ENCODE measurements at regions not wholly inside any gene's neighbourhood (a gene's known extent, or its start where the extent isn't known, plus 50 kb on each side); places are given as distances from the start of the nearest gene placed in this dataset.

- in situ Hi-C loops (cut with HindIII; ENCODE audit: low sequenced_read_pairs), result no loop called here
- H3K4me3 ChIP-seq (ENCODE audit: low read depth, low read length), result no peak overlapping the region
- no peak for DNase-seq (ENCODE audit: low read depth)
- no peak for TF ChIP-seq CTCF (IDR thresholded peaks at IDR 0.05; ENCODE audit: low read depth, low read length, missing control alignments)
Measured at GRCh38 chr6:14187406-14187805, 69.8 kb downstream of the CD83 start.

- no peak overlapping the region for H3K4me3 ChIP-seq (ENCODE audit: low read depth, low read length)
- in situ Hi-C loops (cut with HindIII; ENCODE audit: low sequenced_read_pairs), result no loop called here
- no peak for DNase-seq (ENCODE audit: low read depth)
- TF ChIP-seq CTCF (IDR thresholded peaks at IDR 0.05; ENCODE audit: low read depth, low read length, missing control alignments), result no peak
Measured at GRCh38 chr6:14189074-14189473, 71.5 kb downstream of the CD83 start.

- in situ Hi-C loops (cut with HindIII; ENCODE audit: low sequenced_read_pairs), result no loop called here
- TF ChIP-seq CTCF (IDR thresholded peaks at IDR 0.05; ENCODE audit: low read depth, low read length, missing control alignments), result no peak
- no peak for DNase-seq (ENCODE audit: low read depth)
- no peak overlapping the region for H3K4me3 ChIP-seq (ENCODE audit: low read depth, low read length)
Measured at GRCh38 chr6:14190191-14190928, 72.8 kb downstream of the CD83 start.

GRCh38 chr6:14190929-14191224, 73.3 kb downstream of the CD83 start:
- H3K4me3 ChIP-seq (ENCODE audit: low read depth, low read length), result no peak overlapping the region
- no peak for DNase-seq (ENCODE audit: low read depth)
- TF ChIP-seq CTCF (IDR thresholded peaks at IDR 0.05; ENCODE audit: low read depth, low read length, missing control alignments), result no peak
- in situ Hi-C loops (cut with HindIII; ENCODE audit: low sequenced_read_pairs), result no loop called here

GRCh38 chr6:14191761-14192160, 74.2 kb downstream of the CD83 start:
- H3K4me3 ChIP-seq (ENCODE audit: low read depth, low read length), result no peak overlapping the region
- in situ Hi-C loops (cut with HindIII; ENCODE audit: low sequenced_read_pairs), result no loop called here
- TF ChIP-seq CTCF (IDR thresholded peaks at IDR 0.05; ENCODE audit: low read depth, low read length, missing control alignments), result no peak
- DNase-seq (ENCODE audit: low read depth), result no peak

- DNase-seq (ENCODE audit: low read depth), result no peak
- no peak overlapping the region for H3K4me3 ChIP-seq (ENCODE audit: low read depth, low read length)
- in situ Hi-C loops (cut with HindIII; ENCODE audit: low sequenced_read_pairs), result no loop called here
- TF ChIP-seq CTCF (IDR thresholded peaks at IDR 0.05; ENCODE audit: low read depth, low read length, missing control alignments), result no peak
Measured at GRCh38 chr6:14192216-14192788, 74.7 kb downstream of the CD83 start.

Data from astrocyte of the cerebellum (primary cell).